HCT116 (cell line): ENCODE measurements at regions not wholly inside any gene's neighbourhood (a gene's known extent, or its start where the extent isn't known, plus 50 kb on each side); places are given as distances from the start of the nearest gene placed in this dataset.

Source experiments
- ATAC-seq: fragments of 200-7000 bp; cut with Tn5 transposase; 2 replicates; pipeline ENCODE4 v1.9.1; 2020; ENCODE audit warnings: mild to moderate bottlenecking, moderate library complexity
- BruUV-seq: library from RNA; stranded (reverse); fragments of 400-500 nt; replicated peaks from 2 replicates; lab custom pipeline; 2021; lab: Mats Ljungman, UMichigan
- CTCF ChIA-PET: fragments of 300-600 bp; sonication (Branson Sonifier 250); formaldehyde crosslinking; loops from one replicate; lab custom pipeline; 2021; ENCODE audit warnings: antibody characterized with exemption; lab: Charles Lee
- POLR2A ChIA-PET: fragments of 300-600, 350-600 bp; sonication (Branson Sonifier 250); formaldehyde crosslinking; loops from one replicate; lab custom pipeline; 2021; ENCODE audit warnings: antibody characterized with exemption; lab: Charles Lee
- RAD21 ChIA-PET, 2 experiments: fragments of 300-600 bp; sonication (Branson Sonifier 250); formaldehyde crosslinking; loops; one replicate each; lab custom pipeline; 2023; ENCODE audit warnings: low total read pairs in 2 of 2; ENCODE audit not compliant: uncharacterized antibody in 2 of 2, unreplicated experiment in 2 of 2, low non-redundant PET in 1 of 2; lab: Charles Lee
- DNase-seq: peaks from one replicate; pipeline ENCODE4 v3.0.0-alpha.2; 2010; ENCODE audit warnings: low read depth, low spot score
- H2AFZ ChIP-seq: fragments of 200-600 bp; shearing (Covaris generic), sonication (generic); 2 replicates; pipeline ENCODE4 v1.6.1; 2017; ENCODE audit warnings: low read depth, mixed run types, mixed read lengths, antibody characterized with exemption, low read length; ENCODE audit not compliant: poor library complexity, severe bottlenecking
- H3K27ac ChIP-seq: 2 replicates; pipeline ENCODE4 v1.5.1; 2012; ENCODE audit warnings: low read depth, low read length
- H3K27me3 ChIP-seq: fragments of 200-600 bp; sonication (generic); 2 replicates; pipeline ENCODE4 v1.6.1; 2016; ENCODE audit warnings: mixed run types, low read length, mixed read lengths; ENCODE audit not compliant: insufficient read depth
- H3K36me3 ChIP-seq, 2 experiments: fragments of 200-500 bp in 1 of 2; fragments of 200-600 bp in 1 of 2; sonication (Bioruptor generic) in 1 of 2; sonication (generic) in 1 of 2; 2 replicates each; pipeline versions ENCODE4 v1.5.1 to v1.6.1; 2014 to 2016; ENCODE audit warnings: low read length in 2 of 2, inconsistent platforms in 1 of 2, mixed read lengths in 1 of 2, mixed run types in 1 of 2; ENCODE audit not compliant: insufficient read depth in 2 of 2, control insufficient read depth in 1 of 2
- H3K4me1 ChIP-seq, 2 experiments: fragments of 200-600 bp in 1 of 2; sonication (generic) in 1 of 2; 2 replicates each; pipeline versions ENCODE4 v1.5.1 to v1.6.1; 2012 to 2017; ENCODE audit warnings: low read length in 2 of 2, inconsistent platforms in 1 of 2, mild to moderate bottlenecking in 1 of 2, mixed read lengths in 1 of 2, mixed run types in 1 of 2, moderate library complexity in 1 of 2; ENCODE audit not compliant: insufficient read depth in 2 of 2, control insufficient read depth in 1 of 2
- H3K4me2 ChIP-seq: fragments of 200-600 bp; sonication (generic); 2 replicates; pipeline ENCODE4 v1.6.1; 2017; ENCODE audit warnings: mixed run types, low read length, mixed read lengths
- H3K4me3 ChIP-seq, 2 experiments: fragments of 200-600 bp in 1 of 2; sonication (generic) in 1 of 2; replicated peaks in 1 of 2; 2 replicates each; pipeline ENCODE4 v1.5.1; 2011 to 2016; ENCODE audit warnings: low read length in 2 of 2, control low read depth in 1 of 2, low read depth in 1 of 2, mild to moderate bottlenecking in 1 of 2, mixed read lengths in 1 of 2, mixed run types in 1 of 2
- H3K79me2 ChIP-seq: fragments of 200-600 bp; sonication (generic); 2 replicates; pipeline ENCODE4 v1.6.1; 2017; ENCODE audit warnings: mild to moderate bottlenecking, mixed run types, low read length, moderate library complexity, mixed read lengths; ENCODE audit not compliant: insufficient read depth
- H3K9ac ChIP-seq: fragments of 200-600 bp; sonication (generic); 2 replicates; pipeline ENCODE4 v1.6.1; 2016; ENCODE audit warnings: low read length, mixed read lengths
- H3K9me2 ChIP-seq: fragments of 200-600 bp; sonication (generic), shearing (Covaris generic); 2 replicates; pipeline ENCODE4 v1.6.1; 2017; ENCODE audit warnings: mixed run types, mild to moderate bottlenecking, moderate library complexity; ENCODE audit not compliant: insufficient read depth
- H3K9me3 ChIP-seq, 2 experiments: fragments of 200-500 bp in 1 of 2; fragments of 200-600 bp in 1 of 2; sonication (Bioruptor generic) in 1 of 2; sonication (generic) in 1 of 2; 2 replicates each; pipeline ENCODE4 v1.6.1; 2014 to 2017; ENCODE audit warnings: low read length in 2 of 2, mixed read lengths in 2 of 2, inconsistent platforms in 1 of 2, low read depth in 1 of 2, mild to moderate bottlenecking in 1 of 2, mixed run types in 1 of 2, moderate library complexity in 1 of 2; ENCODE audit not compliant: control insufficient read depth in 1 of 2, insufficient read depth in 1 of 2
- H4K20me1 ChIP-seq: fragments of 200-600 bp; sonication (generic), shearing (Covaris generic); 2 replicates; pipeline ENCODE4 v1.6.1; 2017; ENCODE audit warnings: mixed run types, mild to moderate bottlenecking, moderate library complexity; ENCODE audit not compliant: insufficient read depth
- CEBPB ChIP-seq: IDR thresholded peaks from 2 replicates; pipeline ENCODE4 v1.6.1; 2012; ENCODE audit warnings: low read depth
- EGR1 ChIP-seq: IDR thresholded peaks from 2 replicates; pipeline ENCODE4 v1.6.1; 2012; ENCODE audit warnings: low read depth
- ELF1 ChIP-seq: IDR thresholded peaks from 2 replicates; pipeline ENCODE4 v1.6.1; 2012; ENCODE audit warnings: low read depth, borderline replicate concordance
- EZH2 ChIP-seq: fragments of 200-600 bp; sonication (generic); IDR thresholded peaks from 2 replicates; pipeline ENCODE4 v1.6.1; 2017; ENCODE audit warnings: antibody characterized with exemption, mixed run types
- JUND ChIP-seq: IDR thresholded peaks from 2 replicates; pipeline ENCODE4 v1.6.1; 2012
- POLR2A ChIP-seq: IDR thresholded peaks from 2 replicates; pipeline ENCODE4 v1.7.0; 2011; ENCODE audit warnings: borderline replicate concordance; ENCODE audit not compliant: insufficient read depth, insufficient read length; ENCODE audit errors: extremely low read depth
- POLR2AphosphoS5 ChIP-seq: IDR thresholded peaks from 2 replicates; pipeline ENCODE4 v1.6.1; 2011; ENCODE audit warnings: mild to moderate bottlenecking, low read depth, low read length, moderate library complexity
- RAD21 ChIP-seq: IDR thresholded peaks from 2 replicates; pipeline ENCODE4 v1.6.1; 2012; ENCODE audit warnings: low read depth, mild to moderate bottlenecking
- SIN3A ChIP-seq: IDR thresholded peaks from 2 replicates; pipeline ENCODE4 v1.6.1; 2012; ENCODE audit warnings: low read depth
- SP1 ChIP-seq: IDR thresholded peaks from 2 replicates; pipeline ENCODE4 v1.6.1; 2012; ENCODE audit warnings: low read depth
- SRF ChIP-seq: IDR thresholded peaks from 2 replicates; pipeline ENCODE4 v1.6.1; 2012; ENCODE audit warnings: low read depth
- YY1 ChIP-seq: IDR thresholded peaks from 2 replicates; pipeline ENCODE4 v1.6.1; 2011; ENCODE audit warnings: low read length, low read depth, moderate library complexity, mild to moderate bottlenecking; ENCODE audit not compliant: insufficient replicate concordance; ENCODE audit errors: extremely low read depth
- ZFX ChIP-seq: fragments of 450-650 bp; IDR thresholded peaks from 2 replicates; pipeline ENCODE4 v1.6.1; 2017
- ZNF274 ChIP-seq: fragments of 200-500 bp; sonication (Bioruptor generic); IDR thresholded peaks from 2 replicates; pipeline ENCODE4 v1.6.1; 2014; ENCODE audit warnings: mild to moderate bottlenecking, low read depth, low read length, inconsistent platforms
- intact Hi-C: fragments of 100-400 bp; cut with micrococcal nuclease; formaldehyde crosslinking; loops from 2 replicates; pipeline ENCODE4 v1.10.0; 2022
- TF ChIP-seq, protein P1 (sequence below): IDR thresholded peaks from 2 replicates; pipeline ENCODE4 v1.6.1; 2012
- TF ChIP-seq, protein P2 (sequence below): IDR thresholded peaks from 2 replicates; pipeline ENCODE4 v1.6.1; 2011; ENCODE audit warnings: mild to moderate bottlenecking, low read length, moderate library complexity; ENCODE audit not compliant: insufficient replicate concordance; ENCODE audit errors: extremely low read depth

DNA sequence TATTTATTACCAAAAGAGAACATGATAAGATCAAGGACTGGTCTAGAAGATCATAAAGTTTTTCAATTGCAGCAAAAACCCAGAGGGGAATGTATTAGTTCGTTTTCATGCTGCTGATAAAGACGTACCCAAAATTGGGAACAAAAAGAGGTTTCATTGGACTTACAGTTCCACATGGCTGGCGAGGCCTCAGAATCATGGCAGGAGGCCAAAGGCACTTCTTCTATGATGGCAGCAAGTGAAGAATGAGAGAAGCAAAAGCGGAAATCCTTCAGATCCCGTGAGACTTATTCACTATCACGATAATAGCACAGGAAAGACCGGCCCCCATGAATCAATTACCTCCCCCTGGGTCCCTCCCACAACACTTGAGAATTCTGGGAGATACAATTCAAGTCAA, 57.7 kb upstream of the HIVEP2 start:
- Histone ChIP-seq H3K27ac (no peak overlapping the region), H3K9ac (no peak overlapping the region), H3K79me2 (no peaks in the 10 kb centered on the region), H3K4me2 (no peak overlapping the region), H3K9me3 (no peaks in the 10 kb centered on the region), H3K36me3 (no peaks in the 10 kb centered on the region), H2AFZ (no peak overlapping the region), H3K9me2 (no peaks in the 10 kb centered on the region), H3K27me3 (no peaks in the 10 kb centered on the region), H3K4me1 (no peaks in the 10 kb centered on the region), H4K20me1 (no peaks in the 10 kb centered on the region), H3K4me3 (no peak overlapping the region)
- ChIA-PET CTCF (no interaction called here), RAD21 (no interaction called here), POLR2A (no interaction called here)
- TF ChIP-seq EZH2, result no peak
- TF ChIP-seq CEBPB, result no peak
- TF ChIP-seq ZFX, result no peak
- no peak for TF ChIP-seq POLR2AphosphoS5
- no peak for TF ChIP-seq YY1
- TF ChIP-seq, protein P1, sequence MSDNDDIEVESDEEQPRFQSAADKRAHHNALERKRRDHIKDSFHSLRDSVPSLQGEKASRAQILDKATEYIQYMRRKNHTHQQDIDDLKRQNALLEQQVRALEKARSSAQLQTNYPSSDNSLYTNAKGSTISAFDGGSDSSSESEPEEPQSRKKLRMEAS, result no peak
- TF ChIP-seq SIN3A, result no peak
- TF ChIP-seq ELF1, result no peak
- TF ChIP-seq SRF, result no peak
- no peak for TF ChIP-seq EGR1
- no peak for ATAC-seq
- no TSS peak for BruUV-seq
- intact Hi-C loops, result no loop called here
- no peak for DNase-seq

DNA sequence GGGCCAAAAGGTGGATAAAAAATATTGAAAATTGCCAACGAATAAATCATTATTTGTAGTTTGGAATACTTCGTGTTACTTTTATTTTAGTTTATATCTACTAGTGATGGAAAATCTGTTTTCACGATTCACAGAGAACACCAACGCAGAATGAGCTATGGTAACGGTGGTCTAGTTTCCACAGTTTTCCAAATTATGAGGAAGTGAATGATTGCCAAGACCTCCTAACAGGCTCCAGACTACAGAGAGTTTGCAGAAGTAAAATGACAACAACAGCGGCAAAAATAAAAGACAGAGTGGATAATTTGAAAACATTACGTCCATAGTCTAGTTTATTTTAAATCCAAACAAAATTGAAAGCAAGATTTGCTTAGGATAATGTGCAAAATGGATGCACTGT, 57.0 kb upstream of the AIG1 start:
- no peaks in the 10 kb centered on the region for H3K27me3 ChIP-seq
- ATAC-seq (no peak), DNase-seq (no peak)
- TF ChIP-seq POLR2AphosphoS5 (no peak), SP1 (no peak), YY1 (no peak), POLR2A (no peak), RAD21 (no peak), ZNF274 (no peak), JUND (no peak)
- TF ChIP-seq, protein P2, sequence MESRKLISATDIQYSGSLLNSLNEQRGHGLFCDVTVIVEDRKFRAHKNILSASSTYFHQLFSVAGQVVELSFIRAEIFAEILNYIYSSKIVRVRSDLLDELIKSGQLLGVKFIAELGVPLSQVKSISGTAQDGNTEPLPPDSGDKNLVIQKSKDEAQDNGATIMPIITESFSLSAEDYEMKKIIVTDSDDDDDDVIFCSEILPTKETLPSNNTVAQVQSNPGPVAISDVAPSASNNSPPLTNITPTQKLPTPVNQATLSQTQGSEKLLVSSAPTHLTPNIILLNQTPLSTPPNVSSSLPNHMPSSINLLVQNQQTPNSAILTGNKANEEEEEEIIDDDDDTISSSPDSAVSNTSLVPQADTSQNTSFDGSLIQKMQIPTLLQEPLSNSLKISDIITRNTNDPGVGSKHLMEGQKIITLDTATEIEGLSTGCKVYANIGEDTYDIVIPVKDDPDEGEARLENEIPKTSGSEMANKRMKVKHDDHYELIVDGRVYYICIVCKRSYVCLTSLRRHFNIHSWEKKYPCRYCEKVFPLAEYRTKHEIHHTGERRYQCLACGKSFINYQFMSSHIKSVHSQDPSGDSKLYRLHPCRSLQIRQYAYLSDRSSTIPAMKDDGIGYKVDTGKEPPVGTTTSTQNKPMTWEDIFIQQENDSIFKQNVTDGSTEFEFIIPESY, result no peak
- no peak overlapping the region for H3K27ac ChIP-seq
- no peaks in the 10 kb centered on the region for H3K9me2 ChIP-seq
- H3K79me2 ChIP-seq, result no peaks in the 10 kb centered on the region
- CTCF ChIA-PET, result no interaction called here
- no peaks in the 10 kb centered on the region for H3K36me3 ChIP-seq
- intact Hi-C loops, result no loop called here
- BruUV-seq, result no TSS peak
- no peak overlapping the region for H3K4me3 ChIP-seq
- H2AFZ ChIP-seq, result no peak overlapping the region
- H3K9me3 ChIP-seq, result no peaks in the 10 kb centered on the region
- no peaks in the 10 kb centered on the region for H3K4me1 ChIP-seq
- RAD21 ChIA-PET, result no interaction called here
- POLR2A ChIA-PET, result no interaction called here
- H4K20me1 ChIP-seq, result no peaks in the 10 kb centered on the region
- no peak overlapping the region for H3K4me2 ChIP-seq
- no peak overlapping the region for H3K9ac ChIP-seq
